ENCODE measurements at regions not wholly inside any gene's neighbourhood (a gene's known extent, or its start where the extent isn't known, plus 50 kb on each side); places are given as distances from the start of the nearest gene placed in this dataset.
"Not testable (repeated sequence)": the region's sequence is repeated elsewhere in the genome, so short reads cannot be mapped to it uniquely, and the experiment has no call there.

- not testable (repeated sequence) for DNase-seq (ENCODE audit: low read depth)
Measured at GRCh38 chr9:62874745-62875599, 1685.1 kb downstream of the SPATA31A7 start.

- not testable (repeated sequence) for DNase-seq (ENCODE audit: low read depth)
Measured at GRCh38 chr9:62877552-62877951, 1687.7 kb downstream of the SPATA31A7 start.

DNA sequence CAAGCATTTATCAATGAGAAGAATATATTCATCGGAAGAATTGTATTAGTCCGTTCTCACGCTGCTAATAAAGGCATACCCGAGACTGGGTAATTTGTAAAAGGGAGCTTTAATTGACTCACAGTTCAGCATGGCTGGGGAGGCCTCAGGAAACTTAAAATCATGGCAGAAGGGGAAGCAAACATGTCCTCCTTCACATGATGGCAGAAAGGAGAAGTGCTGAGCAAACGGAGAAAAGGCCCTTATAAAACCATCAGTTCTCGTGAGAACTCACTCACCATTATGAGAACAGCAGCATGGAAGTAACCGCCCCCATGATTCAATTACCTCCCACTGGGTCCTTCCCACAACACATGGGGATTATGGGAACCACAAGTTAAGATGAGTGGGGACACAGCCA, 1688.2 kb downstream of the SPATA31A7 start:
- not testable (repeated sequence) for DNase-seq (ENCODE audit: low read depth)

DNA sequence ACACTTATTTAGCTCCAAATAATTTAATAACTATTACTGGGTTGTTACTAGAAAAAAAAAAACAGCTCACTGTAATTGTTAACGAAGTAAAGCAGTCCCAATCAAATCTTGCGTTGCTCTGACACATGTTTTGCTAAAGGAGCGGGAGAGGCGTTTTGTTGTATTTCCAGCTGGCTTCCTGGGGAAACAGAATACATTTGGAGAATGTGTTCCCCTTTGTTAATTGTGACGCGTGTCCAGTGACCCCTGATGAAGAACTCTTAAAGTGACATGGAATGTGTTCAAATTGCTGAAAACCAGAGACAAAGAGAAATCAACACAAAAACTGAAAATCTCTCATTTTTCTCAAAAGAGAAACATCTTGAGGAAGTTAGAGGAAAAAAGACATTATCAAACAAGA, 1690.6 kb downstream of the SPATA31A7 start:
- DNase-seq (ENCODE audit: low read depth), result not testable (repeated sequence)

DNA sequence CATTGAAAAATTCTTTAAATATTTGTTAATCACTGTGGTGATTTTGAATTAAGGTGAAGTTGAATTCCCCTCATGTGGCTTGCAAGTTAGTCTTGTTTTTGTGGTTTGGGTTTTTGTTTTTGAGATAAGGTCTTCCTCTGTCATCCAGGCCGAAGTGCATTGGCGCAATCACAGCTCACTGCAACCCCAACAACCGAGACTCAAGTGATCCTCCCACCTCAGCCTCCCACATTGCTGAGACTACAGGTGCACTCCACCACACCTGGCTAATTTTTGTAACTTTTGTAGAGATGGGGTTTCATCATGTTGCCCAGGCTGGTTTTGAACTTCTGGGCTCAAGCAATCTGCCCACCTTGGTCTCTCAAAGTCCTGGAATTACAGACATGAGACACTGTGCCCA, 1691.1 kb downstream of the SPATA31A7 start:
- DNase-seq (ENCODE audit: low read depth), result not testable (repeated sequence)

DNA sequence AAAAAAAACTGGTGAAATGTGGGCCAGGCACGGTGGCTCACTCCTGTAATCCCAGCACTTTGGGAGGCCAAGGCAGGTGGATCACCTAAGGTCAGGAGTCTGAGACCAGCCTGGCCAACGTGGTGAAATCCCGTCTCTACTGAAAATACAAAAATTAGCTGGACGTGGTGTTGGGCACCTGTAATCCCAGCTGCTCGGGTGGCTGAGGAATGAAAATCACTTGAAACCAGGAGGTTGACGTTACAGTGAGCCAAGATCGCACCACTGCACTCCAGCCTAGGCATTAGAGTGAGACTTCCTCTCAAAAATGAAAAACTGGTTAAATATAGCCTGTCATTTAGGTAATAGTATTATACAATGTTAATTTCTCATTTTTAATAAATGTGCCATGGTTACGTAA, 1692.0 kb downstream of the SPATA31A7 start:
- not testable (repeated sequence) for DNase-seq (ENCODE audit: low read depth)

DNA sequence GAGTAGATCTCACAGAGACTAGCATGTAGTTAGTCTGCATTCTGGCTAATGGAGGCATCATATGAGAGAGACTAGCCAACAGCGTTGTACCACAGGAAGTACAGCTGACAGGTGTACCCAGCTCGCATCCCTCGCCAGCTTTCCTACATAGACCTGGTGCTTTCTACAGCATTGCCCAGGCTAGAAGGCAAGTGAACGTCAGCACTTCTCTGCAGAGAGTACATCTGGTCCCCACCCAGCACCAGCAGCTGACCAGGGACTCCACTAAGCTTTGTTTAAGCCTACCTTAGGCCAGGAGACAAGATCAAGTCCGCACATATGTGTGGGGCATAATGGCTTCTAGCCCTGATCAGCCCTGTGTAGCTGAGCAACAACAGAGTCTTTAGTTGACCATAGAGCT, 1692.9 kb downstream of the SPATA31A7 start:
- DNase-seq (ENCODE audit: low read depth), result not testable (repeated sequence)

DNA sequence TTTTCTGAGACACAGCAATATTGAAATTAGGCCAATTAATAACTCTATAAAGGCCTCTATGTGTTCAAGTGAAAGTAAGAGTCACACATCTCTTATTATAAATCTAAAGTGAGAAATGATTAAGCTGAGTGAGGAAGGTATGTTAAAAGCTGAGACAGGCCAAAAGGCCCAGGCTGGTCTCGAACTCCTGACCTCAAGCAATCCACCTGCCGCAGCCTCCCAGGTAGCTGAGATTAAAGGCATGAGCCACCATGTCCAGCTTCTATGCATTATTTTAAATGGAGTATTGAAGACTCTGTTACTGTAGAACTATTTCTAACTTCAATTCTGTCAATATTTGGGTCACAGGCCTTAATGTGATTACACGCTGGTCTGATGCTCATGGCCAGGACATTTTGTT, 1706.9 kb downstream of the SPATA31A7 start:
- not testable (repeated sequence) for DNase-seq (ENCODE audit: low read depth)

- DNase-seq (ENCODE audit: low read depth), result peak; percentile 49
Measured at GRCh38 chr9:62897411-62898225, 1707.8 kb downstream of the SPATA31A7 start.

DNA sequence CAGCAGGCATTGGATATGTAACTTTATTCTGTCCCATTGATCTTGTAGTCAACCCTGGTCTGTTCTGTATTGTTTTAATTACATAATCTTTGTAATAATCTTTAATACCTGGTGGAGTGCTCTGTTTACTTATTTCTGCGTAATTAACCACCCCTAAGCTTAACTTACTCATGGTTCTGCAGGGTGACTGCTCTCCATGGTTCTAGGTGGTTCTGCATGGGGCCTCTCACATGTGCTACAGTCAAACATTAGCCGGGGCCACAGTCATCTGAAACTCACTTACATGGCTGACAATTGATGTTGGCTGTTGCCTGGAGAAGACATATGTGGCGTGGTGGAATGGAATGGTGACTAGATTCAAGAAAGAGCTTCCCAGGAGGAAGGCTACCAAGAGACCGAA, 1709.8 kb downstream of the SPATA31A7 start:
- not testable (repeated sequence) for DNase-seq (ENCODE audit: low read depth)

GRCh38 chr9:62904061-62904460, 1714.2 kb downstream of the SPATA31A7 start:
- DNase-seq (ENCODE audit: low read depth), result not testable (repeated sequence)

- DNase-seq (ENCODE audit: low read depth), result not testable (repeated sequence)
Measured at GRCh38 chr9:62905722-62906121, 1715.9 kb downstream of the SPATA31A7 start.

DNA sequence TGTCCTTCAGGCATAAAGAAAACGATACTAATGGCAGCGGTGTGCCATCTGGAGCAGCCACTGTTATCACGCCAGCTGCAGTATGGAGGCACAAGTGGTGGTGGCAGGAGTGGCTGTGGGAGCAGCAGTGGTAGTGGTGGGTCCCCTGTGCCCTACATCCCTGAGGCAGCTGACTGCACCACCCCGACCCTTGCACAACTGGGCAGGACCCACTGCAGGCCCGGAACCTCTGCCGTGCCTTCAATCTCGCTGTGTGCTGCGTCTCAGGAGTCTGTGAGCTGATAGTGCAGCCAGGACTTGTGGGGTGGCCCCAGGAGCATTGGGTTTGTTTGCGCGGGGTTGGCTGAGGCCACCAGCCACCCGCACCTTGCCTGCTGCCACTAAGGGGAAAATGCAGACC, 1718.0 kb downstream of the SPATA31A7 start:
- not testable (repeated sequence) for DNase-seq (ENCODE audit: low read depth)

GRCh38 chr9:62908271-62908670, 1718.4 kb downstream of the SPATA31A7 start:
- not testable (repeated sequence) for DNase-seq (ENCODE audit: low read depth)

- not testable (repeated sequence) for DNase-seq (ENCODE audit: low read depth)
Measured at GRCh38 chr9:62909447-62909846, 1719.6 kb downstream of the SPATA31A7 start.

DNA sequence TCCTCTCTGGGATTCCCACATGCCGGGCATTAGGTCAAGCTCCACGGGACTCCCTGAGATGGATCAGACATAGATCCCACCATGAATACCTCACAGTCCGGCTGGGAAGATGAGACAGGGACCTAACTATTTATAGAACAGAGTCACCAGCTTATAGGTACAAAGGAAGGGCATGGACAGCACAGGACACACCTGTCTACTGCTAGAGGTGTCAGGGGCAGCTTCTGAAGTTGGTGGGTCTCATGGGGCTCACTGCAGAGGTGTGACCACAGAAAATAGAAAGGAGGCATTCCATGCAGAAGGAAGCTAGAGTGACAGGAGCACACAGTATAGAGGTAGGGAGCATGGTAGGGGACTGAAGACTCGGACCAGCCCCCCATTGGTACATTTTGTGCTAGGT, 1722.4 kb downstream of the SPATA31A7 start:
- not testable (repeated sequence) for DNase-seq (ENCODE audit: low read depth)

DNA sequence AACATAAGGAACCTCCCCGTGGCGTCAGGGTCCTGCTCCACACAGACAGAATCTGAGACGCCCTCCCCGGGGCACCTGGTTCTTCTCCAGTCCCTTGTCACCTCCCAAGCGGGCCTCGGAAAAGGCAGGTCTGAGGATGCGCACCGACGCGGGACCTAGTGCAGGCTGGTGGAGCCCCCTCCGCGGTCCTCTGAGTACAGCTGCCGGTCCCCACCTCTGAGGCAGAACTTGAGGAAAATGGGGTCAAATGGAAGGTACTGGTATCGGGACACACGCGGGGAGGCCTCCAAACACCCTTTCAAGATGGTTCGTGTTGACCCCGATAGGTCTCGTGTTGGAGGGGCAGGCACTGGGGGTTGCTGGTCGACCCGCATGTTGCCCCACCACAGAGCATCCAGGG, 1725.3 kb downstream of the SPATA31A7 start:
- not testable (repeated sequence) for DNase-seq (ENCODE audit: low read depth)

DNA sequence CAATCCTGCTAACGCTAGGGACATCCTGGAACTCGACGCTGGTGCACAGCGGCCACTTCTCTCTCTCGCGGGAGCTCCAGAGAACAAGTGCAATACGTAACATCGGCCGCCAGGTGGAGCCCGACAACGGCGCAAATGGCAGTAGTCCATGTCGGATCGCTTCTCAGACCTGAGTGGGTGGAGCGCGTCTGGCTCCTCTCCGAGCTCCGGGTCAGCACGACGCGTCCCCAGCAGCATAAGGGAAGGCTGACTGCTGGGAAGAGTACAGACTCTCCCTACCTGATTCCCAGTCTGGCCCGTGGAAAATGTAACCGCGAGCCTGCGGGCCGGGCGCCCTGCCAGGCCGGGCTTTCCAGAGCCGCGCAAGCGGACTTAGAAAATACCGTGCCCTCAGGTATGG, 1725.8 kb downstream of the SPATA31A7 start:
- DNase-seq (ENCODE audit: low read depth), result not testable (repeated sequence)

- not testable (repeated sequence) for DNase-seq (ENCODE audit: low read depth)
Measured at GRCh38 chr9:62918648-62919385, 1729.0 kb downstream of the SPATA31A7 start.

- not testable (repeated sequence) for DNase-seq (ENCODE audit: low read depth)
Measured at GRCh38 chr9:62931484-62931883, 1741.6 kb downstream of the SPATA31A7 start.

DNA sequence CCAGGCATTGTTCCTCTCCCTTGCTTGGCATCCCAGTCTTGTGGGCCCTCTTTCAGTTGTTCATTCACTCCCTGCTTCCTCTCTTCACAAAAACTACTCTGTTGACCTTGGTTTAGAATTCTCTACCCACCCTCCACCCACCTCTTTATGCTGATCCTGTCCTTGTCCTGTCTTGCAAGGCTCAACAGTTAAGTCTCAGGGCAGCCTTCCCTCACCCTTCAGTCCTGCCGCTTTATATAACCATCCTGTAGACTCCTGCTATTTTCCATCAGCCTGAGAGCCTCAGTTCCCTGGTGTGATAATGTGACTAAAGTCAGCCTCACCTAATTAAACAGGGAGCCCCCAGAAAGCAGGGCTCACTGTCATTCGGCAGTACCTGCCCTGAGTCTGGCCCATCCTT, 1763.0 kb downstream of the SPATA31A7 start:
- not testable (repeated sequence) for DNase-seq (ENCODE audit: low read depth)

Data from stimulated activated CD8-positive, alpha-beta memory T cell treated with anti-CD3 and anti-CD28 coated beads, Interleukin-12 subunit alpha, Interleukin-12 subunit beta, amount 100 ng/mL, for 4 hours (primary cell).